Aorta (tissue), 5 donors: ENCODE measurements at regions not wholly inside any gene's neighbourhood (a gene's known extent, or its start where the extent isn't known, plus 50 kb on each side); places are given as distances from the start of the nearest gene placed in this dataset.
"Not testable (repeated sequence)": the region's sequence is repeated elsewhere in the genome, so short reads cannot be mapped to it uniquely, and the experiment has no call there.

Experiments
- ATAC-seq: fragments of 200-7000 bp; cut with Tn5 transposase; one replicate; pipeline ENCODE4 v1.9.1; 2022; ENCODE audit warnings: moderate library complexity; ENCODE audit not compliant: low FRiP score
- DNase-seq, 2 donors: peaks; one replicate each; pipeline ENCODE4 v3.0.0-alpha.2; 2020
- H3K27ac ChIP-seq, 2 donors: one replicate each; pipeline ENCODE4 v1.5.1; 2013; ENCODE audit warnings: low read length in 2 of 2, mild to moderate bottlenecking in 2 of 2, moderate library complexity in 2 of 2, control low read depth in 1 of 2, inconsistent platforms in 1 of 2, low read depth in 1 of 2
- H3K27me3 ChIP-seq, 2 donors: one replicate each; pipeline ENCODE4 v1.6.1; 2013; ENCODE audit warnings: control low read depth in 1 of 2, low read length in 1 of 2, mild to moderate bottlenecking in 1 of 2, moderate library complexity in 1 of 2; ENCODE audit not compliant: insufficient read depth in 2 of 2, control insufficient read depth in 1 of 2
- H3K36me3 ChIP-seq, 2 donors: one replicate each; pipeline ENCODE4 v1.6.1; 2013; ENCODE audit warnings: control low read depth in 1 of 2, low read length in 1 of 2, mild to moderate bottlenecking in 1 of 2; ENCODE audit not compliant: insufficient read depth in 2 of 2, control insufficient read depth in 1 of 2
- H3K4me1 ChIP-seq, 2 donors: one replicate each; pipeline ENCODE4 v1.6.1; 2013; ENCODE audit warnings: low read length in 2 of 2, control low read depth in 1 of 2, mild to moderate bottlenecking in 1 of 2, moderate library complexity in 1 of 2; ENCODE audit not compliant: insufficient read depth in 2 of 2, control insufficient read depth in 1 of 2
- H3K4me3 ChIP-seq, 2 donors: one replicate each; pipeline ENCODE4 v1.5.1; 2013; ENCODE audit warnings: low read length in 2 of 2, control low read depth in 1 of 2, mild to moderate bottlenecking in 1 of 2
- H3K9me3 ChIP-seq: one replicate; pipeline ENCODE4 v1.6.1; 2013; ENCODE audit warnings: mild to moderate bottlenecking, low read length; ENCODE audit not compliant: control insufficient read depth
- WGBS, 2 donors: extraction: QIAGEN DNeasy Blood & Tissue Kit; methylation state at CpG; one replicate each; pipeline ENCODE4 v1.1.7; 2013; 5-methylcytosine and 5-hydroxymethylcytosine counted together
- intact Hi-C, 2 donors: fragments of 100-400 bp; cut with DNase I; formaldehyde crosslinking; loops; one replicate each; pipeline versions ENCODE4 v1.14.2 to v1.15.0; 2022
- donor health status: healthy with polysubstance abuse.
- donor health status: Bipolar disorder and iron deficiency.
- donor health status: DM: no; HTN: no; CAD: no.
- donor health status: DM: no; HTN: no; CAD: no.
- donor health status: DM: yes; HTN: yes; CAD: no.

DNA sequence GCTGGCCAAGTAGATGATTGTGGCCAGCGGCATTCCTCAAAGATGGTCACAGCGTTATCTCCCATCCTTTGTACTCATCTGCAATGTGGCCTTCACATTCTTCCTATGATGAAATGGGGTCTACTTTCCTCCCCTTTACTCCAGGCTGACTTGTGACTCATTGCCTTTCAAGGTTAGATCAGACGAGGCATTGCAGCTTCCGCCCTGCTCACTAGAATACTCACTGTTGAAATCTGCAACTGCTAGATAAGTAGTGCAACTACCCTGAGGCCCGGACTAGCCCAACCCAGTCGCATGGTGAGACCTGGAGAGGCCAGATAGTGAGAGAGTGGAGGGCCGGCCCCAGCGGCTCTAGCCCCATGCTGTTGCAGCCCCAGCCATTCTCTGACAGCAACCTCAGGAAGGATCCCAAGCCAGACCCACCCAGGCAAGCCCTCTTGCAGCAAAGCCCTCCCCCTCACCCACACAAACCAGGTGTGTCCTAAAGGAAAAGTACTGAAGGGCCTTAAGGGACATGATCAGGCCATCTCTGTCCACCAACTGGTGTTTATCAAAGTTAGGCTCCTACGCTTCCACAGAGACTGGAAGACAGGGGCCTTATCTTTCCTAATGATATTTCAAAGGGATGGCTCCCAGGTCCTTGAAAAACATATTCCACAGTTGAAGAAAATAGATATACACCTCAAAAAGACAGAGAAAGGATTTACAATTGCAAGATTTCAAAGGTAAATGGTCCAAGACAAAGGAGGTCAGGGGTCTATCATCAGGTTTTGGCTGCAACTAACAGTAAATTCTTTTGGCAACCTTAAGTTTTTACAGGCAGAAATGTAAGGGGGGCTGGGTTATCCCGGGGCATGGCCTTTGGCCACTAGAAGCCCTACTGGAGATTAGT lies 107.2 kb upstream of the TRIM24 start:
- no peak for DNase-seq
- Histone ChIP-seq H3K9me3 (peaks cover 4% of the 10 kb centered on the region), H3K4me3 (no peak overlapping the region), H3K27ac (no peak overlapping the region), H3K36me3 (no peaks in the 10 kb centered on the region), H3K4me1 (no peaks in the 10 kb centered on the region), H3K27me3 (no peaks in the 10 kb centered on the region)
- intact Hi-C loops = no loop called here
- WGBS, 2 donors = 83 to 86% methylated on average over 10 of the region's 10 CpGs
- no peak for ATAC-seq

DNA sequence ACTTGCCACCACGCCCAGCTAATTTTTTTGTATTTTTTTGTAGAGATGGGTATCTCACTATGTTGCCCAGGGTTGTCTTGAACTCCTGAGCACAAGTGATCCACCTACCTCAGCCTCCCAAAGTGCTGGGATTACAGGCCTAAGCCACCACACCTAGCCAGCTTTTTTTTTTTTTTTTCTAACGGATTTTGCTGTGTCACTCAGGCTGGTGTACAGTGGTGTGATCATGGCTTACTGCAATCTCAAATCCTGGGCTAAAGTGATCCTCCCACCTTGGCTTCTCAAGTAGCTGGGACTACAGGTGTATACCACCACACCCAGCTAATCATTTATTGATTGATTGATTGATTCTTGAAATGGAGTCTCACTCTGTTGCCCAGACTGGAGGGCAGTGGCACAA lies 106.0 kb upstream of the TRIM24 start:
- intact Hi-C loops = no loop called here

DNA sequence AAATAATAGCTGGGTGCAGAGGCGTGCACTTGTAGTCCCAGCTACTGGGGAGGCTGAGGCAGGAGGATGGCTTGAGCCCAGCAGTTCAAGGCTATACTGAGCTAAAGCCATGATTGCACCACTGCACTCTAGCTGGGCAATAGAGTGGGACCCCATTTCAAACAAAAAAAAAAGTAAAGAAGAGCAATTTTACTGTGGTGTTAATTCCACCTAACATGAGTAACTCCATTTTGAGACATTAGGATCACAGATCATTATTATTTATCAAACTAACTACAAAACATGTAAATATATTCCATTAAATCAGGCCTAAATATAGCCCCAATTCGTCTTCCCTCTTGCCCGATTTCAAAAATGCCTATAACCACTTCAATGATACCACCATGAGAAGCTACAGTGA lies 104.8 kb upstream of the TRIM24 start:
- Histone ChIP-seq H3K4me1 (no peaks in the 10 kb centered on the region), H3K27me3 (no peaks in the 10 kb centered on the region), H3K27ac (no peak overlapping the region), H3K9me3 (peaks cover 4% of the 10 kb centered on the region), H3K36me3 (no peaks in the 10 kb centered on the region), H3K4me3 (no peak overlapping the region)
- no peak for DNase-seq
- intact Hi-C loops = no loop called here
- 77 to 83% methylated on average over 3 of the region's 3 CpGs for WGBS, 2 donors
- ATAC-seq = no peak

More for the DNA sequence above, 106.0 kb upstream of the TRIM24 start:
- 80 to 82% methylated on average over 2 of the region's 2 CpGs for WGBS, 2 donors
- ATAC-seq = no peak
- Histone ChIP-seq H3K36me3 (no peaks in the 10 kb centered on the region), H3K27ac (no peak overlapping the region), H3K27me3 (no peaks in the 10 kb centered on the region), H3K9me3 (peaks cover 4% of the 10 kb centered on the region), H3K4me3 (no peak overlapping the region), H3K4me1 (no peaks in the 10 kb centered on the region)
- no peak for DNase-seq

DNA sequence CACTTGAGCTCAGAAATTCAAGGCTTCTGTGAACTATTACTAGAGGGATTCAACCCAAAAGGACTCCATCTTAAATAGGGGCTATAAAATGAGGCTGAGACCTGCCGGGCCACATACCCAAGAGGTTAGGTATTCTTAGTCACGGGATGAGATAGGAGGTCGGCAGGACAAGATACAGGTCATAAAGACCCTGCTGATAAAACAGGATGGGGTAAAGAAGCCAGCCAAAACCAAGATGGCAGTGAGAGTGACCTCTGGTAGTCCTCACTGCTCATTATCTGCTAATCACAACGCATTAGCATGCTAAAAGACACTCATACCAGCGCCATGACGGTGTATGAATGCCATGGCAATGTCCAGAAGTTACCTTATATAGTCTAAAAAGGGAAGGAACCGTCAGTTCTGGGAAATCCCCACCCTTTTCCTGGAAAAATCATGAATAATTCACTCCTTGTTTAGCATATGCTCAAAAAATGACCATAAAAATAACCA lies 101.2 kb upstream of the TRIM24 start:
- no peaks in the 10 kb centered on the region for H3K9me3 ChIP-seq
- H3K4me1 ChIP-seq = no peaks in the 10 kb centered on the region
- ATAC-seq = no peak
- no peaks in the 10 kb centered on the region for H3K36me3 ChIP-seq
- no peaks in the 10 kb centered on the region for H3K27me3 ChIP-seq
- no peak overlapping the region for H3K4me3 ChIP-seq
- DNase-seq = no peak
- no peak overlapping the region for H3K27ac ChIP-seq
- 86% methylated on average over 7 of the region's 7 CpGs for WGBS, 2 donors
- intact Hi-C loops = no loop called here

DNA sequence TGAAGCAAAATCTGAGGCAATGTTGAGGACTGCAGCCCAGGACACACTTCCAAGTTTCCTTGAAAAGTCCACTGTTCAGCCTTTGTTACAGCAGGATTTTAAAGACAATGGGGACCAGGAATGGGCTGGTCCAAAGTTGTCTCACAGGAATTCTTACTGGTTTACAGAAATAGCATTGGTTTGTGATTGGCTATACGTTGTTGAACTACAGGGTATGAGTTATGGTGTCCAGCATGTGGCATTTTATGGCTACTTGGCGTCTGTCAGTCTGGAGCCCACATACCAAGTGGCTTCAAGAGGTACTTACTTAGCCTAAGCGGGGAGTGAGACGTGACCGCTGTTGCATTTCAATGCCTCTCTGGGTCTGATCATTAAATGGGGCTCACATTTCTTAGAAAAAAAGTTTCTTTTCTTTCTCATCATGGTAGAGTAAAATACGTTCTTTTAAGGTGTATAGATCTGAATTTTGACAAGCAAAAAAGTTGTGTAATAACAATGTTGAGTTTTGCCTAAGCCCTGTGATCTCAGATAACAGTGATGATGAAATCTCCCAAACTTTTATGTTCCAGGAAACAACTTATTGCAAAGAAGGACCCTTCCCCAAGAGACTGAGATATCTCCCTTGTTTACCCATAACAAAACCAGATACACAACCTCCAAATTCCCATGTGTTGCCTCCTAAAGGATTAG lies 100.0 kb upstream of the TRIM24 start:
- Histone ChIP-seq H3K36me3 (no peaks in the 10 kb centered on the region), H3K27ac (no peak overlapping the region), H3K4me3 (no peak overlapping the region), H3K4me1 (no peaks in the 10 kb centered on the region), H3K9me3 (no peaks in the 10 kb centered on the region), H3K27me3 (no peaks in the 10 kb centered on the region)
- intact Hi-C loops = no loop called here
- 70 to 78% methylated on average over 6 of the region's 6 CpGs for WGBS, 2 donors
- ATAC-seq = no peak
- no peak for DNase-seq

DNA sequence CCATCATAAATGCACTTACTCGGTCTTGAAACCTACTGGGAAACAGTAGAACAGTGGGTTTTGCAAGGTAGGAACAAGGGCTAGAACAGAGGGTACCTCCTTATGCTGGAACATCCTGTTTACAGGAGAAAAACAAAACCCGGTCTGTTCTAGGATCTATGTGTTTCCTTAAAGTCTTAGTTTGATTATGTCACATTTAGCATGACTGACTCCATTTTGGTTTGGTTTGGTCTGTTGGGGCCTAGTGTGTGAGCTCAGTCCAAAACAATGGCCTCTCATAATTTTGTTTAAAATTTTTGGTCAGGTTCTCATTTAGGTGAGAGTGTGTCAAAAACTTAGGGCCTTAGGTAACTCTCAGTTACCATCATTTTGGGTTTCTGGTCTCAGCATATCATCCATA lies 96.3 kb upstream of the TRIM24 start:
- intact Hi-C loops = no loop called here
- H3K36me3 ChIP-seq = no peaks in the 10 kb centered on the region
- H3K9me3 ChIP-seq = no peaks in the 10 kb centered on the region
- H3K4me1 ChIP-seq = no peaks in the 10 kb centered on the region
- DNase-seq (no peak), ATAC-seq (no peak)
- no peak overlapping the region for H3K27ac ChIP-seq
- no peaks in the 10 kb centered on the region for H3K27me3 ChIP-seq
- WGBS, 2 donors = 77 to 88% methylated on average over 2 of the region's 2 CpGs
- H3K4me3 ChIP-seq = no peak overlapping the region

DNA sequence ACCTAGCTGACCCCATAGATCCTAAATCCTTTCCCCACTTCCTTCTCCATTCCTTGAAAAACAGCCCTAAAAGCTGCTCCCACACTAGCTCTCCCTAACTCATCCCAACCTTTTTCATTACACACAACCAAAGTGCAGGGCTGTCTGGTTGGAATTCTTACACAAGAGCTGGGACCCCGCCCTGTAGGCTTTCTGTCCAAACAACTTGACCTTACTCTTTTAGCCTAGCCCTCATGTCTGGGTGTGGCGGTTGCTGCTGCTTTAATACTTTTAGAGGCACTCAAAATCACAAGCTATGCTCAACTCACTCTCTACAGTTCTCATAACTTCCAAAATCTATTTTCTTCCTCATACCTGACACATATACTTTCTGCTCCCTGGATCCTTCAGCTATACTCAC lies 93.9 kb upstream of the TRIM24 start:
- DNase-seq, H3K27ac ChIP-seq, H3K27me3 ChIP-seq, ATAC-seq, H3K36me3 ChIP-seq, H3K4me1 ChIP-seq, H3K4me3 ChIP-seq, H3K9me3 ChIP-seq, intact Hi-C loops: not testable (repeated sequence)
- 87 to 90% methylated on average over 2 of the region's 2 CpGs for WGBS, 2 donors

DNA sequence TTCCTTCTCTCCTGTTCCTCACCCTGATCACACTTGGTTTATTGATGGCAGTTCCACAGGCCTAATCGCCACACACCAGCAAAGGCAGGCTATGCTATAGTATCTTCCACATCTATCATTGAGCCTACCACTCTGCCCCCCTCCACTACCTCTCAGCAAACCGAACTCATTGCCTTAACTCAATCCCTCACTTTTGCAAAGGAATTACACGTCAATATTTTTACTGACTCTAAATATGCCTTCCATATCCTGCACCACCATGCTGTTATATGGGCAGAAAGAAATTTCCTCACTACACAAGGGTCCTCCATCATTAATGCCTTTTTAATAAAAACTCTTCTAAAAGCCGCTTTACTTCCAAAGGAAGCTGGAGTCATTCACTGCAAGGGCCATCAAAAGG lies 93.4 kb upstream of the TRIM24 start:
- H3K27ac ChIP-seq, intact Hi-C loops, H3K4me1 ChIP-seq, H3K36me3 ChIP-seq, ATAC-seq, H3K9me3 ChIP-seq, H3K4me3 ChIP-seq, DNase-seq, H3K27me3 ChIP-seq: not testable (repeated sequence)
- 91 to 94% methylated on average over 4 of the region's 4 CpGs for WGBS, 2 donors

DNA sequence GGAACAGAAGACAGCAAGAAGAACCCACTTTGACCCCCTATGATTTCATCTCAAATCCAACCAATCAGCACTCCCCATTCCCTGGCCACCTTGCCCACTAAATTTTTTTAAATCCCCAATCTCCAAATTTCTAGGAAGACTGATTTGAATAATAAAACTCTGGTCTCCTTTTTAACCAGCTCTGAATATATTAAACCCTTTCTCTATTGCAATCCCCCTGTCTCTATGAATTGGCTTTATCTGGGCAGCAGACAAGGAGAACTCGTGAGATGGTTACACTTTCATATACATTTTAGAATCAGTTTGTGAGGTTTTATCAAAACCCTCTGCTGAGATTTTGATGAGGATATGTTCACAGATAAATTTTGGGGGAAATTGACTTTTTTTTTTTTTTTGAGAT lies 90.3 kb upstream of the TRIM24 start:
- Histone ChIP-seq H3K27ac (no peak overlapping the region), H3K27me3 (no peaks in the 10 kb centered on the region), H3K4me1 (no peaks in the 10 kb centered on the region), H3K9me3 (peaks cover 9% of the 10 kb centered on the region), H3K4me3 (no peak overlapping the region), H3K36me3 (no peaks in the 10 kb centered on the region)
- WGBS, 2 donors = 73 to 85% methylated on average over 1 of the region's 1 CpG
- no peak for DNase-seq
- ATAC-seq = no peak
- intact Hi-C loops = no loop called here
